ENCODE measurements at regions not wholly inside any gene's neighbourhood (a gene's known extent, or its start where the extent isn't known, plus 50 kb on each side); places are given as distances from the start of the nearest gene placed in this dataset.

- intact Hi-C loops (cut with DNase I): no loop called here
- DNase-seq: no peak
- H3K4me1 ChIP-seq (ENCODE audit: insufficient read depth): no peaks in the 10 kb centered on the region
- no peaks in the 10 kb centered on the region for H3K27me3 ChIP-seq
- H3K27ac ChIP-seq: no peak overlapping the region
- no peaks in the 10 kb centered on the region for H3K9me3 ChIP-seq
- H3K4me3 ChIP-seq: no peak overlapping the region
- no peaks in the 10 kb centered on the region for H3K36me3 ChIP-seq
- TF ChIP-seq POLR2A (IDR thresholded peaks at IDR 0.05) (no peak), CTCF (IDR thresholded peaks at IDR 0.05) (no peak), EP300 (IDR thresholded peaks at IDR 0.05) (no peak)
Measured at GRCh38 chr2:128537646-128538045, 219.0 kb upstream of the HS6ST1 start.

- intact Hi-C loops (cut with DNase I): no loop called here
- H3K36me3 ChIP-seq: no peaks in the 10 kb centered on the region
- no peak for TF ChIP-seq CTCF (IDR thresholded peaks at IDR 0.05)
- TF ChIP-seq EP300 (IDR thresholded peaks at IDR 0.05): no peak
- no peak for TF ChIP-seq POLR2A (IDR thresholded peaks at IDR 0.05)
- no peaks in the 10 kb centered on the region for H3K9me3 ChIP-seq
- H3K27me3 ChIP-seq: no peaks in the 10 kb centered on the region
- H3K27ac ChIP-seq: no peak overlapping the region
- H3K4me3 ChIP-seq: no peak overlapping the region
- H3K4me1 ChIP-seq (ENCODE audit: insufficient read depth): no peaks in the 10 kb centered on the region
- DNase-seq: no peak
- 97 to 100% (median 99%) methylated on average over 2 of the region's 2 CpGs for WGBS, 3 donors
Measured at GRCh38 chr2:128538396-128538795, 219.7 kb upstream of the HS6ST1 start.

GRCh38 chr2:128540670-128541069 lies 222.0 kb upstream of the HS6ST1 start:
- Histone ChIP-seq H3K27ac (no peak overlapping the region), H3K4me1 (ENCODE audit: insufficient read depth) (no peaks in the 10 kb centered on the region), H3K4me3 (no peak overlapping the region), H3K9me3 (no peaks in the 10 kb centered on the region), H3K36me3 (no peaks in the 10 kb centered on the region), H3K27me3 (no peaks in the 10 kb centered on the region)
- DNase-seq: no peak
- intact Hi-C loops (cut with DNase I): no loop called here
- TF ChIP-seq CTCF (IDR thresholded peaks at IDR 0.05) (no peak), EP300 (IDR thresholded peaks at IDR 0.05) (no peak), POLR2A (IDR thresholded peaks at IDR 0.05) (no peak)
- 95 to 97% (median 96%) methylated on average over 3 of the region's 3 CpGs for WGBS, 3 donors

GRCh38 chr2:128541448-128541847 lies 222.8 kb upstream of the HS6ST1 start:
- intact Hi-C loops (cut with DNase I): no loop called here
- Histone ChIP-seq H3K36me3 (no peaks in the 10 kb centered on the region), H3K4me1 (ENCODE audit: insufficient read depth) (no peaks in the 10 kb centered on the region), H3K9me3 (no peaks in the 10 kb centered on the region), H3K27me3 (no peaks in the 10 kb centered on the region), H3K27ac (no peak overlapping the region), H3K4me3 (no peak overlapping the region)
- no peak for DNase-seq
- TF ChIP-seq CTCF (IDR thresholded peaks at IDR 0.05) (no peak), EP300 (IDR thresholded peaks at IDR 0.05) (no peak), POLR2A (IDR thresholded peaks at IDR 0.05) (no peak)
- 29 to 54% (median 38%) methylated on average over 2 of the region's 2 CpGs for WGBS, 3 donors

GRCh38 chr2:128543036-128543435 lies 224.4 kb upstream of the HS6ST1 start:
- no peak overlapping the region for H3K4me3 ChIP-seq
- no peaks in the 10 kb centered on the region for H3K27me3 ChIP-seq
- no peak for DNase-seq
- no peak overlapping the region for H3K27ac ChIP-seq
- WGBS, 3 donors: 97 to 98% (median 98%) methylated on average over 3 of the region's 3 CpGs
- intact Hi-C loops (cut with DNase I): no loop called here
- no peak for TF ChIP-seq POLR2A (IDR thresholded peaks at IDR 0.05)
- no peak for TF ChIP-seq CTCF (IDR thresholded peaks at IDR 0.05)
- TF ChIP-seq EP300 (IDR thresholded peaks at IDR 0.05): no peak
- H3K9me3 ChIP-seq: no peaks in the 10 kb centered on the region
- H3K36me3 ChIP-seq: no peaks in the 10 kb centered on the region
- no peaks in the 10 kb centered on the region for H3K4me1 ChIP-seq (ENCODE audit: insufficient read depth)

Measured in ovary (tissue), 7 donors.